ENCODE measurements at regions not wholly inside any gene's neighbourhood (a gene's known extent, or its start where the extent isn't known, plus 50 kb on each side); places are given as distances from the start of the nearest gene placed in this dataset.

DNA sequence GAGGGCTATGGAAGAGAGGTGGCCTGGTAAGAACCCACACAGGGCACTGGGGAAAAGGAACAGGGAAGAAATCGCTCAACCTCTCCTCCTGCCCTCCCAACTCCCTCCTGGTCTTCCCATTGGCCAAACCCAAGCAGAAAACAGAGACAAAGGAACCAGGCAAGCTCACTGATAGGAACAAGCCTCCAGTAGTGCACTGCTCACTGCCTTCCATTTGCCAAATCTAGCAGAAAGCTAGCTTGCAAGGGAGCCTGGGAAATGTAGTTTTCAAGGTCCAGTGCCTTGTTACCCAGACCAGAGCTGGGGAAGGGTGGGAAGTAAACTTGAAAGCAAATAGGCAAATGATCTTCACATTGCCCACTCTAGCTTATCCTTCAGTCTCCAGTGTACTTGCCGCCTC lies 556.1 kb upstream of the AUTS2 start:
- Histone ChIP-seq H3K36me3 (ENCODE audit: control insufficient read depth in 4 of 4, insufficient read depth in 3 of 4, low read depth in 1 of 4, low read length in 3 of 4) (no peaks in the 10 kb centered on the region), H3K27ac (ENCODE audit: low read depth in 1 of 2, low read length in 2 of 2) (no peak overlapping the region), H3K9me3 (ENCODE audit: control insufficient read depth in 4 of 4, low read length in 3 of 4) (peaks cover 2 to 13% (median 7%) of the 10 kb centered on the region in 4 donors), H3K27me3 (ENCODE audit: control insufficient read depth in 4 of 4, insufficient read depth in 4 of 4, low read length in 3 of 4) (peaks cover 0 to 2% (median 0%) of the 10 kb centered on the region in 4 donors), H3K4me3 (ENCODE audit: low read depth in 1 of 3, low read length in 3 of 3) (no peak overlapping the region), H3K4me1 (ENCODE audit: control insufficient read depth in 4 of 4, insufficient read depth in 4 of 4, low read length in 3 of 4) (no peaks in the 10 kb centered on the region), H3K9ac (ENCODE audit: low read depth in 1 of 2, low read length in 2 of 2) (no peak overlapping the region)
- WGBS = 90% methylated on average over 2 of the region's 2 CpGs
- TF ChIP-seq YY1 (IDR thresholded peaks at IDR 0.05) (no peak), SP1 (IDR thresholded peaks at IDR 0.05) (no peak), RAD21 (IDR thresholded peaks at IDR 0.05) (no peak), FOXA1 (IDR thresholded peaks at IDR 0.05) (no peak), HNF4A (conservative IDR thresholded peaks at IDR 0.05) (no peak), EGR1 (IDR thresholded peaks at IDR 0.05; ENCODE audit: low read depth in 2 of 2) (no peak)
- TF ChIP-seq, protein P1, sequence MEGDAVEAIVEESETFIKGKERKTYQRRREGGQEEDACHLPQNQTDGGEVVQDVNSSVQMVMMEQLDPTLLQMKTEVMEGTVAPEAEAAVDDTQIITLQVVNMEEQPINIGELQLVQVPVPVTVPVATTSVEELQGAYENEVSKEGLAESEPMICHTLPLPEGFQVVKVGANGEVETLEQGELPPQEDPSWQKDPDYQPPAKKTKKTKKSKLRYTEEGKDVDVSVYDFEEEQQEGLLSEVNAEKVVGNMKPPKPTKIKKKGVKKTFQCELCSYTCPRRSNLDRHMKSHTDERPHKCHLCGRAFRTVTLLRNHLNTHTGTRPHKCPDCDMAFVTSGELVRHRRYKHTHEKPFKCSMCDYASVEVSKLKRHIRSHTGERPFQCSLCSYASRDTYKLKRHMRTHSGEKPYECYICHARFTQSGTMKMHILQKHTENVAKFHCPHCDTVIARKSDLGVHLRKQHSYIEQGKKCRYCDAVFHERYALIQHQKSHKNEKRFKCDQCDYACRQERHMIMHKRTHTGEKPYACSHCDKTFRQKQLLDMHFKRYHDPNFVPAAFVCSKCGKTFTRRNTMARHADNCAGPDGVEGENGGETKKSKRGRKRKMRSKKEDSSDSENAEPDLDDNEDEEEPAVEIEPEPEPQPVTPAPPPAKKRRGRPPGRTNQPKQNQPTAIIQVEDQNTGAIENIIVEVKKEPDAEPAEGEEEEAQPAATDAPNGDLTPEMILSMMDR (IDR thresholded peaks at IDR 0.05; ENCODE audit: low read depth, low read length, missing input control) = no peak
- TF ChIP-seq, protein P2, sequence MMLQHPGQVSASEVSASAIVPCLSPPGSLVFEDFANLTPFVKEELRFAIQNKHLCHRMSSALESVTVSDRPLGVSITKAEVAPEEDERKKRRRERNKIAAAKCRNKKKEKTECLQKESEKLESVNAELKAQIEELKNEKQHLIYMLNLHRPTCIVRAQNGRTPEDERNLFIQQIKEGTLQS (IDR thresholded peaks at IDR 0.05) = no peak
- DNase-seq (ENCODE audit: low spot score) = no peak

DNA sequence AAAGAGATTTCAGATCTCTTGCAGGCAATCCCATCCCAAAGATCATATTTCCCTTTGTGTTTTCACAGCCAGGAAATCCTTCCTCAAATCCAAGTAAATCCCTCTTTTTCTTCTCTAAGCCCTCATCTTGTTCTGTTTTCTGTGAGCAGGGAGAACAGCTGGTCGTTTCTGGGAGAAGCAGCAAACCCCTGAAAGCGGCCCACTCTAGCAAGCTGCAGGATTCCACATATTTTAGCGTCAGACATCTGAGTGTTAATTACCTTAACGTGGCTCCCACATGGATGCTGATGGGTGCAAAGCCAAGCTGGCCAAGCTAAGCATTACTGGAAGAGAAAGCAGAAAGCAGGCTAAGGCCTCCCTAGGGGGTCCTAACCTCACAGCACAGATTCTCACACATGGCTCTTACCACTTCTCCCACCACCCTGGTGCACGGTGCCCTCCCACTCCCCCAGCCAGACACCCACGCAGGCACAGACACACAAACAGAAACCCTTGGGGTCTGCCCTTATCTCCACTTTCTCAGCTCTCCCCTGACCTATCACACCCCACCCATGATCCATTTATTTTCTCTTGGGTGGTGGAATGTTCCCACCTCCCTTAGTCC lies 551.0 kb upstream of the AUTS2 start:
- Histone ChIP-seq H3K27ac (ENCODE audit: low read depth in 1 of 2, low read length in 2 of 2) (no peak overlapping the region), H3K4me3 (ENCODE audit: low read depth in 1 of 3, low read length in 3 of 3) (no peak overlapping the region), H3K36me3 (ENCODE audit: control insufficient read depth in 4 of 4, insufficient read depth in 3 of 4, low read depth in 1 of 4, low read length in 3 of 4) (no peaks in the 10 kb centered on the region), H3K9ac (ENCODE audit: low read depth in 1 of 2, low read length in 2 of 2) (no peak overlapping the region), H3K4me1 (ENCODE audit: control insufficient read depth in 4 of 4, insufficient read depth in 4 of 4, low read length in 3 of 4) (no peaks in the 10 kb centered on the region), H3K27me3 (ENCODE audit: control insufficient read depth in 4 of 4, insufficient read depth in 4 of 4, low read length in 3 of 4) (no peaks in the 10 kb centered on the region), H3K9me3 (ENCODE audit: control insufficient read depth in 4 of 4, low read length in 3 of 4) (peaks cover 0 to 6% (median 2%) of the 10 kb centered on the region in 4 donors)
- TF ChIP-seq EGR1 (IDR thresholded peaks at IDR 0.05; ENCODE audit: low read depth in 2 of 2) (no peak), GABPA (IDR thresholded peaks at IDR 0.05 in 1 of 2, conservative IDR thresholded peaks at IDR 0.05 in 1 of 2) (no peak), TAF1 (conservative IDR thresholded peaks at IDR 0.05) (no peak), YY1 (IDR thresholded peaks at IDR 0.05) (no peak), HNF4G (IDR thresholded peaks at IDR 0.05) (no peak), RXRA (IDR thresholded peaks at IDR 0.05) (no peak), RAD21 (IDR thresholded peaks at IDR 0.05) (no peak), FOXA2 (IDR thresholded peaks at IDR 0.05) (no peak), NR2F2 (IDR thresholded peaks at IDR 0.05) (no peak), SP1 (IDR thresholded peaks at IDR 0.05) (no peak)
- TF ChIP-seq, protein P3, sequence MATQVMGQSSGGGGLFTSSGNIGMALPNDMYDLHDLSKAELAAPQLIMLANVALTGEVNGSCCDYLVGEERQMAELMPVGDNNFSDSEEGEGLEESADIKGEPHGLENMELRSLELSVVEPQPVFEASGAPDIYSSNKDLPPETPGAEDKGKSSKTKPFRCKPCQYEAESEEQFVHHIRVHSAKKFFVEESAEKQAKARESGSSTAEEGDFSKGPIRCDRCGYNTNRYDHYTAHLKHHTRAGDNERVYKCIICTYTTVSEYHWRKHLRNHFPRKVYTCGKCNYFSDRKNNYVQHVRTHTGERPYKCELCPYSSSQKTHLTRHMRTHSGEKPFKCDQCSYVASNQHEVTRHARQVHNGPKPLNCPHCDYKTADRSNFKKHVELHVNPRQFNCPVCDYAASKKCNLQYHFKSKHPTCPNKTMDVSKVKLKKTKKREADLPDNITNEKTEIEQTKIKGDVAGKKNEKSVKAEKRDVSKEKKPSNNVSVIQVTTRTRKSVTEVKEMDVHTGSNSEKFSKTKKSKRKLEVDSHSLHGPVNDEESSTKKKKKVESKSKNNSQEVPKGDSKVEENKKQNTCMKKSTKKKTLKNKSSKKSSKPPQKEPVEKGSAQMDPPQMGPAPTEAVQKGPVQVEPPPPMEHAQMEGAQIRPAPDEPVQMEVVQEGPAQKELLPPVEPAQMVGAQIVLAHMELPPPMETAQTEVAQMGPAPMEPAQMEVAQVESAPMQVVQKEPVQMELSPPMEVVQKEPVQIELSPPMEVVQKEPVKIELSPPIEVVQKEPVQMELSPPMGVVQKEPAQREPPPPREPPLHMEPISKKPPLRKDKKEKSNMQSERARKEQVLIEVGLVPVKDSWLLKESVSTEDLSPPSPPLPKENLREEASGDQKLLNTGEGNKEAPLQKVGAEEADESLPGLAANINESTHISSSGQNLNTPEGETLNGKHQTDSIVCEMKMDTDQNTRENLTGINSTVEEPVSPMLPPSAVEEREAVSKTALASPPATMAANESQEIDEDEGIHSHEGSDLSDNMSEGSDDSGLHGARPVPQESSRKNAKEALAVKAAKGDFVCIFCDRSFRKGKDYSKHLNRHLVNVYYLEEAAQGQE (IDR thresholded peaks at IDR 0.05) = no peak
- TF ChIP-seq, protein P1 (IDR thresholded peaks at IDR 0.05; ENCODE audit: low read depth, low read length, missing input control) = no peak
- TF ChIP-seq, protein P4, sequence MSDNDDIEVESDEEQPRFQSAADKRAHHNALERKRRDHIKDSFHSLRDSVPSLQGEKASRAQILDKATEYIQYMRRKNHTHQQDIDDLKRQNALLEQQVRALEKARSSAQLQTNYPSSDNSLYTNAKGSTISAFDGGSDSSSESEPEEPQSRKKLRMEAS (IDR thresholded peaks at IDR 0.05) = no peak
- TF ChIP-seq, protein P5, sequence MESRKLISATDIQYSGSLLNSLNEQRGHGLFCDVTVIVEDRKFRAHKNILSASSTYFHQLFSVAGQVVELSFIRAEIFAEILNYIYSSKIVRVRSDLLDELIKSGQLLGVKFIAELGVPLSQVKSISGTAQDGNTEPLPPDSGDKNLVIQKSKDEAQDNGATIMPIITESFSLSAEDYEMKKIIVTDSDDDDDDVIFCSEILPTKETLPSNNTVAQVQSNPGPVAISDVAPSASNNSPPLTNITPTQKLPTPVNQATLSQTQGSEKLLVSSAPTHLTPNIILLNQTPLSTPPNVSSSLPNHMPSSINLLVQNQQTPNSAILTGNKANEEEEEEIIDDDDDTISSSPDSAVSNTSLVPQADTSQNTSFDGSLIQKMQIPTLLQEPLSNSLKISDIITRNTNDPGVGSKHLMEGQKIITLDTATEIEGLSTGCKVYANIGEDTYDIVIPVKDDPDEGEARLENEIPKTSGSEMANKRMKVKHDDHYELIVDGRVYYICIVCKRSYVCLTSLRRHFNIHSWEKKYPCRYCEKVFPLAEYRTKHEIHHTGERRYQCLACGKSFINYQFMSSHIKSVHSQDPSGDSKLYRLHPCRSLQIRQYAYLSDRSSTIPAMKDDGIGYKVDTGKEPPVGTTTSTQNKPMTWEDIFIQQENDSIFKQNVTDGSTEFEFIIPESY (IDR thresholded peaks at IDR 0.05) = no peak
- TF ChIP-seq, protein P2 (IDR thresholded peaks at IDR 0.05) = no peak
- WGBS = 43% methylated on average over 6 of the region's 6 CpGs
- DNase-seq (ENCODE audit: low spot score) = no peak
